GM23338 (cell line): ENCODE measurements at regions not wholly inside any gene's neighbourhood (a gene's known extent, or its start where the extent isn't known, plus 50 kb on each side); places are given as distances from the start of the nearest gene placed in this dataset.

Experiments used
- CREB1 ChIP-seq: fragments of 250-450 bp; sonication (Bioruptor Pico); IDR thresholded peaks from 2 replicates; pipeline ENCODE4 v1.5.0; 2020; ENCODE audit warnings: low read depth, mild to moderate bottlenecking, moderate library complexity
- CTCF ChIP-seq, 2 experiments: fragments of 200-600 bp in 1 of 2; sonication (generic) in 1 of 2; conservative IDR thresholded peaks; 2 replicates each; pipeline versions ENCODE4 v1.5.1 to v1.6.1; 2016 to 2017; ENCODE audit warnings: antibody characterized with exemption in 2 of 2, low read depth in 2 of 2, mild to moderate bottlenecking in 2 of 2, moderate library complexity in 1 of 2
- EZH2 ChIP-seq: fragments of 200-600 bp; sonication (generic); IDR thresholded peaks from one replicate; pipeline ENCODE4 v1.8.0; 2017; ENCODE audit warnings: antibody characterized with exemption, mild to moderate bottlenecking, low read depth; ENCODE audit not compliant: unreplicated experiment
- EZH2phosphoT487 ChIP-seq: fragments of 200-600 bp; sonication (generic); IDR thresholded peaks from one replicate; pipeline ENCODE4 v1.8.1; 2018; ENCODE audit warnings: antibody characterized with exemption; ENCODE audit not compliant: unreplicated experiment
- JUNB ChIP-seq: IDR thresholded peaks from one replicate; pipeline ENCODE4 v1.6.1; 2016; ENCODE audit warnings: antibody characterized with exemption; ENCODE audit not compliant: unreplicated experiment
- NANOG ChIP-seq: IDR thresholded peaks from 2 replicates; pipeline ENCODE4 v1.6.1; 2016; ENCODE audit warnings: antibody characterized with exemption, borderline replicate concordance
- POLR2AphosphoS5 ChIP-seq: IDR thresholded peaks from 2 replicates; pipeline ENCODE4 v1.6.1; 2016; ENCODE audit warnings: antibody characterized with exemption, low read depth
- REST ChIP-seq: IDR thresholded peaks from one replicate; pipeline ENCODE4 v1.6.1; 2018; ENCODE audit warnings: antibody characterized with exemption; ENCODE audit not compliant: unreplicated experiment
- STAT1 ChIP-seq: IDR thresholded peaks from one replicate; pipeline ENCODE4 v1.6.1; 2016; ENCODE audit warnings: antibody characterized with exemption; ENCODE audit not compliant: unreplicated experiment
- ZNF114 ChIP-seq: fragments of 250-450 bp; sonication (Bioruptor Pico); IDR thresholded peaks from 2 replicates; pipeline ENCODE4 v1.5.0; 2020; ENCODE audit warnings: mild to moderate bottlenecking, moderate library complexity
- ZNF331 ChIP-seq: fragments of 250-450 bp; sonication (Bioruptor Pico); IDR thresholded peaks from 2 replicates; pipeline ENCODE4 v1.5.0; 2020; ENCODE audit warnings: low read depth, mild to moderate bottlenecking, moderate library complexity
- TF ChIP-seq, protein P1 (sequence below): IDR thresholded peaks from 2 replicates; pipeline ENCODE4 v1.6.1; 2016; ENCODE audit warnings: antibody characterized with exemption
- TF ChIP-seq, protein P2 (sequence below): fragments of 250-450 bp; sonication (Bioruptor Pico); IDR thresholded peaks from 2 replicates; pipeline ENCODE4 v1.5.0; 2020; ENCODE audit warnings: mild to moderate bottlenecking, moderate library complexity

- TF ChIP-seq CTCF (conservative IDR thresholded peaks at IDR 0.05; ENCODE audit: low read depth in 2 of 2) (no peak), EZH2phosphoT487 (no peak), EZH2 (no peak), REST (no peak), STAT1 (no peak), POLR2AphosphoS5 (no peak), CREB1 (no peak), JUNB (no peak), NANOG (no peak), ZNF114 (CRISPR knock-in tag) (no peak), ZNF331 (no peak)
- TF ChIP-seq, protein P1, sequence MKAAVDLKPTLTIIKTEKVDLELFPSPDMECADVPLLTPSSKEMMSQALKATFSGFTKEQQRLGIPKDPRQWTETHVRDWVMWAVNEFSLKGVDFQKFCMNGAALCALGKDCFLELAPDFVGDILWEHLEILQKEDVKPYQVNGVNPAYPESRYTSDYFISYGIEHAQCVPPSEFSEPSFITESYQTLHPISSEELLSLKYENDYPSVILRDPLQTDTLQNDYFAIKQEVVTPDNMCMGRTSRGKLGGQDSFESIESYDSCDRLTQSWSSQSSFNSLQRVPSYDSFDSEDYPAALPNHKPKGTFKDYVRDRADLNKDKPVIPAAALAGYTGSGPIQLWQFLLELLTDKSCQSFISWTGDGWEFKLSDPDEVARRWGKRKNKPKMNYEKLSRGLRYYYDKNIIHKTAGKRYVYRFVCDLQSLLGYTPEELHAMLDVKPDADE: no peak
- TF ChIP-seq, protein P2, sequence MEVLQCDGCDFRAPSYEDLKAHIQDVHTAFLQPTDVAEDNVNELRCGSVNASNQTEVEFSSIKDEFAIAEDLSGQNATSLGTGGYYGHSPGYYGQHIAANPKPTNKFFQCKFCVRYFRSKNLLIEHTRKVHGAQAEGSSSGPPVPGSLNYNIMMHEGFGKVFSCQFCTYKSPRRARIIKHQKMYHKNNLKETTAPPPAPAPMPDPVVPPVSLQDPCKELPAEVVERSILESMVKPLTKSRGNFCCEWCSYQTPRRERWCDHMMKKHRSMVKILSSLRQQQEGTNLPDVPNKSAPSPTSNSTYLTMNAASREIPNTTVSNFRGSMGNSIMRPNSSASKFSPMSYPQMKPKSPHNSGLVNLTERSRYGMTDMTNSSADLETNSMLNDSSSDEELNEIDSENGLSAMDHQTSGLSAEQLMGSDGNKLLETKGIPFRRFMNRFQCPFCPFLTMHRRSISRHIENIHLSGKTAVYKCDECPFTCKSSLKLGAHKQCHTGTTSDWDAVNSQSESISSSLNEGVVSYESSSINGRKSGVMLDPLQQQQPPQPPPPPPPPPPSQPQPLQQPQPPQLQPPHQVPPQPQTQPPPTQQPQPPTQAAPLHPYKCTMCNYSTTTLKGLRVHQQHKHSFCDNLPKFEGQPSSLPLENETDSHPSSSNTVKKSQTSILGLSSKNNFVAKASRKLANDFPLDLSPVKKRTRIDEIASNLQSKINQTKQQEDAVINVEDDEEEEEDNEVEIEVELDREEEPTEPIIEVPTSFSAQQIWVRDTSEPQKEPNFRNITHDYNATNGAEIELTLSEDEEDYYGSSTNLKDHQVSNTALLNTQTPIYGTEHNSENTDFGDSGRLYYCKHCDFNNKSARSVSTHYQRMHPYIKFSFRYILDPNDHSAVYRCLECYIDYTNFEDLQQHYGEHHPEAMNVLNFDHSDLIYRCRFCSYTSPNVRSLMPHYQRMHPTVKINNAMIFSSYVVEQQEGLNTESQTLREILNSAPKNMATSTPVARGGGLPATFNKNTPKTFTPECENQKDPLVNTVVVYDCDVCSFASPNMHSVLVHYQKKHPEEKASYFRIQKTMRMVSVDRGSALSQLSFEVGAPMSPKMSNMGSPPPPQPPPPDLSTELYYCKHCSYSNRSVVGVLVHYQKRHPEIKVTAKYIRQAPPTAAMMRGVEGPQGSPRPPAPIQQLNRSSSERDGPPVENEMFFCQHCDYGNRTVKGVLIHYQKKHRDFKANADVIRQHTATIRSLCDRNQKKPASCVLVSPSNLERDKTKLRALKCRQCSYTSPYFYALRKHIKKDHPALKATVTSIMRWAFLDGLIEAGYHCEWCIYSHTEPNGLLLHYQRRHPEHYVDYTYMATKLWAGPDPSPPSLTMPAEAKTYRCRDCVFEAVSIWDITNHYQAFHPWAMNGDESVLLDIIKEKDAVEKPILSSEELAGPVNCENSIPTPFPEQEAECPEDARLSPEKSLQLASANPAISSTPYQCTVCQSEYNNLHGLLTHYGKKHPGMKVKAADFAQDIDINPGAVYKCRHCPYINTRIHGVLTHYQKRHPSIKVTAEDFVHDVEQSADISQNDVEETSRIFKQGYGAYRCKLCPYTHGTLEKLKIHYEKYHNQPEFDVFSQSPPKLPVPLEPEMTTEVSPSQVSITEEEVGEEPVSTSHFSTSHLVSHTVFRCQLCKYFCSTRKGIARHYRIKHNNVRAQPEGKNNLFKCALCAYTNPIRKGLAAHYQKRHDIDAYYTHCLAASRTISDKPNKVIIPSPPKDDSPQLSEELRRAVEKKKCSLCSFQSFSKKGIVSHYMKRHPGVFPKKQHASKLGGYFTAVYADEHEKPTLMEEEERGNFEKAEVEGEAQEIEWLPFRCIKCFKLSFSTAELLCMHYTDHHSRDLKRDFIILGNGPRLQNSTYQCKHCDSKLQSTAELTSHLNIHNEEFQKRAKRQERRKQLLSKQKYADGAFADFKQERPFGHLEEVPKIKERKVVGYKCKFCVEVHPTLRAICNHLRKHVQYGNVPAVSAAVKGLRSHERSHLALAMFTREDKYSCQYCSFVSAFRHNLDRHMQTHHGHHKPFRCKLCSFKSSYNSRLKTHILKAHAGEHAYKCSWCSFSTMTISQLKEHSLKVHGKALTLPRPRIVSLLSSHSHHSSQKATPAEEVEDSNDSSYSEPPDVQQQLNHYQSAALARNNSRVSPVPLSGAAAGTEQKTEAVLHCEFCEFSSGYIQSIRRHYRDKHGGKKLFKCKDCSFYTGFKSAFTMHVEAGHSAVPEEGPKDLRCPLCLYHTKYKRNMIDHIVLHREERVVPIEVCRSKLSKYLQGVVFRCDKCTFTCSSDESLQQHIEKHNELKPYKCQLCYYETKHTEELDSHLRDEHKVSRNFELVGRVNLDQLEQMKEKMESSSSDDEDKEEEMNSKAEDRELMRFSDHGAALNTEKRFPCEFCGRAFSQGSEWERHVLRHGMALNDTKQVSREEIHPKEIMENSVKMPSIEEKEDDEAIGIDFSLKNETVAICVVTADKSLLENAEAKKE (CRISPR knock-in tag): no peak
Observed at GRCh38 chr3:182650568-182651128, 142.7 kb upstream of the ATP11B start.
